NK-92 treated with Interleukin-12 subunit alpha and Interleukin-12 subunit beta, amount 100 ng/mL, for 24 hours (cell line): ENCODE measurements at regions not wholly inside any gene's neighbourhood (a gene's known extent, or its start where the extent isn't known, plus 50 kb on each side); places are given as distances from the start of the nearest gene placed in this dataset.

Experiments used
- DNase-seq: peaks from one replicate; lab custom pipeline; 2025; lab: John Stamatoyannopoulos, UW

GRCh38 chr18:78629426-78629825, 350.2 kb upstream of the SALL3 start:
- no peak for DNase-seq

GRCh38 chr18:78630356-78630755, 349.3 kb upstream of the SALL3 start:
- no peak for DNase-seq

GRCh38 chr18:78630981-78631510, 348.6 kb upstream of the SALL3 start:
- DNase-seq, result no peak

- peak; percentile 59 for DNase-seq
These were observed 347.5 kb upstream of the SALL3 start for GRCh38 chr18:78632111-78632541.

GRCh38 chr18:78634061-78634696, 345.4 kb upstream of the SALL3 start:
- DNase-seq, result no peak

DNA sequence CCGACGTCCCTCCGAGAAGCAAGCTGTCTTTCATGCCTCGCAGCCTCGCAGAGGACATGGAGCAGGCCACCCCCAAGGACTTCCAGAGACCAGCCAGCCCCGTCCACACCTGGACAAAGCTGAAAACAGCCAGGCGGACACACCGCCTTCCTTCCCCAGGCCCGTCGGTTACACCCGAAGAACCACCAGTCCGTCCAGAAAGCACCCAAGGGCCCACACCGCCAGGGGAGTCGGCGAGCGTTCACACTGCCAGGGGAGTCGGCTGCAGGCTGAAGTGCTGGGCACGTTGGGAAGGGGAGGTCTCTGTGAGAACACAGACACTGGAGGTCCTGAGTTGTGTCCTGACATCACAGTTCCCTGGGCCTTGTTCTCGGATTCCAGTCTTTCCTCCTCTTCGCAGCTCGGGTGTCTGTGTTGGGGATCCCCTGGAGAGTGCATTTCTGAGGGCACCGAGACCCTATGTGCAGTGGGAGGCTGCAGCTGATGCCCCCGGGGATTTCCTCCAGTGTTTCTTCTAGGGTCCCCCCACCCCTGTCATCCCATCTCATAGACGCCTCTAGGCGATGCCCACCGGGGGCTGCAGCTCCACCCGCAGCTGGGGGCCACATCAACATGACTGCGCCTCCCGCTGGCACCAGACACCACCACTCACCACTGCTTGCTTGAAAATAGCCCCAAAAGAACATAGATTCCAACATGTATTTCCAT, 344.4 kb upstream of the SALL3 start:
- no peak for DNase-seq

DNA sequence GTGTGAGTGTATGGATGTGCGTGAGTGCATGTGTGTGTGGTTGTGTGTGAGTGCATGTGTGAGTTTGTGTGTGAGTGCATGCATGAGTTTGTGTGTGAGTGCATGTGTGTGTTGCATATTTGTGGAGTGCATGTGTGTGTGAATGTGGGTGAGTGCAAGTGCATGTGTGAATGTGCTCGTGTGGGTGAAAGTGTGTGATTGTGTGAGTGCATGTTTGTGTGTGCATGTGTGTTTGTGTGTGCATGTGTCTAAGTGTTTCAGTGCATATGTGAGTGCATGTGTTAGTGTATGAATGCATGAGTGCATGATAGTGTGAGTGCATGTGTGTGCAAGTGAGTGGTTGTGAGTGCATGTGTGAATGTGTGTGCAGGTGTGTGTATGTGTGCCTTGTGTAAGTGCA, 343.4 kb upstream of the SALL3 start:
- no peak for DNase-seq

GRCh38 chr18:78637442-78638402, 341.9 kb upstream of the SALL3 start:
- DNase-seq, result no peak

GRCh38 chr18:78639006-78639950, 340.3 kb upstream of the SALL3 start:
- DNase-seq, result no peak

DNA sequence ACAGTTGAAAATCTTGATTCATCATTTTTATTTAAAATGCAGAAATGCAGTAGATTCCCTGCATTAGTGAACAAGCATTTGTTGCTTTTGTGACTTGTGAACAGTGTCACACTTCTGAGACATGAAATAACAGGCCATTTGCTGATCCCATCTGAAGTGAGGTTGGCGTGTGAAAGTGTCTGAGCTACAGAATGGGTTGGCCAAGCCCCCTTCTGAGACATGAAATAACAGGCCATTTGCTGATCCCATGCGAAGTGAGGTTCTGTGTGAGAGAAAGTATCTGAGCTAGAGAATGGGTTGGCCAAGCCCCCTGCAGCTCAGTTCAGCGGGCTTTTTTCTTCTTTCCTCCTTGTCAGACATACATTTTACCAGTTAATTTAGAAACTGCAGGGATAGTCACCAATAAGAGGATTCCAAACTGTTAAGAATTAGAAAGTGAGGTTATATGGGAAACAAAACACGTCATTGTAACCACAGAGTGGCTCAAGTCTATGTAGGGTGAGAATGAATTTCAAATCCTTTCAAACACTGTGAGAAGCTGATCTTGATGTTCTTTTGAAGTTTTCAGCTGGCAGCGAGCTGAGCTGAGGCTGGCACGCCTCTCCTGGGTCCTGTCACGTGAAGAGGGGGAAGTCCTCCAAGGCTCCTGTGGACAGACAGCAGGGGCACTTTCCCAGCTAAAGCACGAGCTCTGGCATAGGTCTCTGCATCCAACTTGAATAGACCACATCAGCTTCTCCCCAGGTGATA, 339.2 kb upstream of the SALL3 start:
- DNase-seq, result no peak

DNA sequence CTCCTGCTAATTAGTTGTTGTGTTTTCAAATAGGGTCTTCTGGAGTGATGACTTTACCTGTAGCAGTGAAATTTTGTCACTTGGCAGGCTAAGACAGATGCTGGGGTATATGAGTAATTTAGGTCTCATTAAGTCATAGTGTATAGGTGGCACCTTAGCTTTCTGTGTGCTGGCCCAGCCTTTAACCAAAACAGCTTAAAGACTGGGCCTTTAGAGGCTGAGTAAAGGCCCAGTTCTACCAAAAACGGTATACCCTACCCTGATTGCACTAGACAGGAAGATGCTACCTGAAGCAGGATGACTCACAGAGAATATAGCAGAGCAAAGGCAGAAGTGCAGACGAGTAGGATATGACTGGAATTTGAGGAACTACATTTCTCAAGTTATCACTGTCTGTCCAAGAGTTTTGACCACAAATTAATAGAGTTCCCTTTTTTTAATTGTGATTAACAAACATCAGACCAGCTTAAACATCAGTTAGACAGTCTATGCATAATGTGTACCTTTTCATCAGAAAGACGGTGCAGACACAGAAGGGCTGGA, 337.9 kb upstream of the SALL3 start:
- DNase-seq, result no peak

- DNase-seq, result no peak
These were observed 337.2 kb upstream of the SALL3 start for GRCh38 chr18:78642296-78642951.

- peak; percentile 28 for DNase-seq
These were observed 336.6 kb upstream of the SALL3 start for GRCh38 chr18:78643004-78643403.

DNA sequence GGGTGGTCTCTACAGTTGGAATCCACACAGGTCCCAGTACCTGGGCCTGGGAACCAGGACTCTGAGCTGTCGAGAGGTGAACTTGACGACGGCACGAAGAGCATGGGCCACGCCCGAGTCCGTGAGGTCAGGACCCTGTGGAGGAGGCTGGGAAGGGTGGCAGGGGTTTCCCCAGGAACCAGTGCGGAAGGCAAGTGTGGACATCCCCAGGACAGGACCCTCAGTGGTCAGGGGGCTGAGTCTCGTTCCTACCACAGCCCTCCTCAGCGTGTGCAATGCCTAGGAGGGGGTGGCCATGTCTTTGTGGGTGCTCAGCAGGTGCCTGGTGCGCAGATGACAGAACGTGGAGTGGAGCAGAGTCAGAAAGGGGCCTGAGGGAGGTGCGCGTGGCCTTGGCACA, 335.6 kb upstream of the SALL3 start:
- no peak for DNase-seq

GRCh38 chr18:78645216-78645615, 334.4 kb upstream of the SALL3 start:
- no peak for DNase-seq

- peak; percentile 50 for DNase-seq
These were observed 332.6 kb upstream of the SALL3 start for GRCh38 chr18:78647018-78647417.

- no peak for DNase-seq
These were observed 330.2 kb upstream of the SALL3 start for GRCh38 chr18:78649421-78649820.

- no peak for DNase-seq
These were observed 328.7 kb upstream of the SALL3 start for GRCh38 chr18:78650926-78651325.

GRCh38 chr18:78652001-78652545, 327.5 kb upstream of the SALL3 start:
- no peak for DNase-seq
